HCT116 (cell line): ENCODE measurements at regions not wholly inside any gene's neighbourhood (a gene's known extent, or its start where the extent isn't known, plus 50 kb on each side); places are given as distances from the start of the nearest gene placed in this dataset.

Experiments
- ATAC-seq: fragments of 200-7000 bp; cut with Tn5 transposase; 2 replicates; pipeline ENCODE4 v1.9.1; 2020; ENCODE audit warnings: mild to moderate bottlenecking, moderate library complexity
- BruUV-seq: library from RNA; stranded (reverse); fragments of 400-500 nt; replicated peaks from 2 replicates; lab custom pipeline; 2021; lab: Mats Ljungman, UMichigan
- CTCF ChIA-PET: fragments of 300-600 bp; sonication (Branson Sonifier 250); formaldehyde crosslinking; loops from one replicate; lab custom pipeline; 2021; ENCODE audit warnings: antibody characterized with exemption; lab: Charles Lee
- POLR2A ChIA-PET: fragments of 300-600, 350-600 bp; sonication (Branson Sonifier 250); formaldehyde crosslinking; loops from one replicate; lab custom pipeline; 2021; ENCODE audit warnings: antibody characterized with exemption; lab: Charles Lee
- RAD21 ChIA-PET, 2 experiments: fragments of 300-600 bp; sonication (Branson Sonifier 250); formaldehyde crosslinking; loops; one replicate each; lab custom pipeline; 2023; ENCODE audit warnings: low total read pairs in 2 of 2; ENCODE audit not compliant: uncharacterized antibody in 2 of 2, unreplicated experiment in 2 of 2, low non-redundant PET in 1 of 2; lab: Charles Lee
- DNase-seq: peaks from one replicate; pipeline ENCODE4 v3.0.0-alpha.2; 2010; ENCODE audit warnings: low read depth, low spot score
- H2AFZ ChIP-seq: fragments of 200-600 bp; shearing (Covaris generic), sonication (generic); 2 replicates; pipeline ENCODE4 v1.6.1; 2017; ENCODE audit warnings: low read depth, mixed run types, mixed read lengths, antibody characterized with exemption, low read length; ENCODE audit not compliant: poor library complexity, severe bottlenecking
- H3K27ac ChIP-seq: 2 replicates; pipeline ENCODE4 v1.5.1; 2012; ENCODE audit warnings: low read depth, low read length
- H3K27me3 ChIP-seq: fragments of 200-600 bp; sonication (generic); 2 replicates; pipeline ENCODE4 v1.6.1; 2016; ENCODE audit warnings: mixed run types, low read length, mixed read lengths; ENCODE audit not compliant: insufficient read depth
- H3K36me3 ChIP-seq, 2 experiments: fragments of 200-500 bp in 1 of 2; fragments of 200-600 bp in 1 of 2; sonication (Bioruptor generic) in 1 of 2; sonication (generic) in 1 of 2; 2 replicates each; pipeline versions ENCODE4 v1.5.1 to v1.6.1; 2014 to 2016; ENCODE audit warnings: low read length in 2 of 2, inconsistent platforms in 1 of 2, mixed read lengths in 1 of 2, mixed run types in 1 of 2; ENCODE audit not compliant: insufficient read depth in 2 of 2, control insufficient read depth in 1 of 2
- H3K4me1 ChIP-seq, 2 experiments: fragments of 200-600 bp in 1 of 2; sonication (generic) in 1 of 2; 2 replicates each; pipeline versions ENCODE4 v1.5.1 to v1.6.1; 2012 to 2017; ENCODE audit warnings: low read length in 2 of 2, inconsistent platforms in 1 of 2, mild to moderate bottlenecking in 1 of 2, mixed read lengths in 1 of 2, mixed run types in 1 of 2, moderate library complexity in 1 of 2; ENCODE audit not compliant: insufficient read depth in 2 of 2, control insufficient read depth in 1 of 2
- H3K4me2 ChIP-seq: fragments of 200-600 bp; sonication (generic); 2 replicates; pipeline ENCODE4 v1.6.1; 2017; ENCODE audit warnings: mixed run types, low read length, mixed read lengths
- H3K4me3 ChIP-seq, 2 experiments: fragments of 200-600 bp in 1 of 2; sonication (generic) in 1 of 2; replicated peaks in 1 of 2; 2 replicates each; pipeline ENCODE4 v1.5.1; 2011 to 2016; ENCODE audit warnings: low read length in 2 of 2, control low read depth in 1 of 2, low read depth in 1 of 2, mild to moderate bottlenecking in 1 of 2, mixed read lengths in 1 of 2, mixed run types in 1 of 2
- H3K79me2 ChIP-seq: fragments of 200-600 bp; sonication (generic); 2 replicates; pipeline ENCODE4 v1.6.1; 2017; ENCODE audit warnings: mild to moderate bottlenecking, mixed run types, low read length, moderate library complexity, mixed read lengths; ENCODE audit not compliant: insufficient read depth
- H3K9ac ChIP-seq: fragments of 200-600 bp; sonication (generic); 2 replicates; pipeline ENCODE4 v1.6.1; 2016; ENCODE audit warnings: low read length, mixed read lengths
- H3K9me2 ChIP-seq: fragments of 200-600 bp; sonication (generic), shearing (Covaris generic); 2 replicates; pipeline ENCODE4 v1.6.1; 2017; ENCODE audit warnings: mixed run types, mild to moderate bottlenecking, moderate library complexity; ENCODE audit not compliant: insufficient read depth
- H3K9me3 ChIP-seq, 2 experiments: fragments of 200-500 bp in 1 of 2; fragments of 200-600 bp in 1 of 2; sonication (Bioruptor generic) in 1 of 2; sonication (generic) in 1 of 2; 2 replicates each; pipeline ENCODE4 v1.6.1; 2014 to 2017; ENCODE audit warnings: low read length in 2 of 2, mixed read lengths in 2 of 2, inconsistent platforms in 1 of 2, low read depth in 1 of 2, mild to moderate bottlenecking in 1 of 2, mixed run types in 1 of 2, moderate library complexity in 1 of 2; ENCODE audit not compliant: control insufficient read depth in 1 of 2, insufficient read depth in 1 of 2
- H4K20me1 ChIP-seq: fragments of 200-600 bp; sonication (generic), shearing (Covaris generic); 2 replicates; pipeline ENCODE4 v1.6.1; 2017; ENCODE audit warnings: mixed run types, mild to moderate bottlenecking, moderate library complexity; ENCODE audit not compliant: insufficient read depth
- CBX3 ChIP-seq: IDR thresholded peaks from 2 replicates; pipeline ENCODE4 v1.6.1; 2012; ENCODE audit warnings: low read depth
- CTCF ChIP-seq, 3 experiments: fragments of 200-600 bp in 1 of 3; sonication (generic) in 1 of 3; IDR thresholded peaks in 2 of 3; conservative IDR thresholded peaks in 1 of 3; 2 replicates each; pipeline ENCODE4 v1.5.1; 2012 to 2017; ENCODE audit warnings: low read depth in 2 of 3, low read length in 2 of 3, antibody characterized with exemption in 1 of 3, borderline replicate concordance in 1 of 3, control low read depth in 1 of 3, mild to moderate bottlenecking in 1 of 3, mixed read lengths in 1 of 3, mixed run types in 1 of 3, moderate library complexity in 1 of 3; ENCODE audit not compliant: insufficient read depth in 1 of 3
- EZH2 ChIP-seq: fragments of 200-600 bp; sonication (generic); IDR thresholded peaks from 2 replicates; pipeline ENCODE4 v1.6.1; 2017; ENCODE audit warnings: antibody characterized with exemption, mixed run types
- POLR2A ChIP-seq: IDR thresholded peaks from 2 replicates; pipeline ENCODE4 v1.7.0; 2011; ENCODE audit warnings: borderline replicate concordance; ENCODE audit not compliant: insufficient read depth, insufficient read length; ENCODE audit errors: extremely low read depth
- RAD21 ChIP-seq: IDR thresholded peaks from 2 replicates; pipeline ENCODE4 v1.6.1; 2012; ENCODE audit warnings: low read depth, mild to moderate bottlenecking
- SRF ChIP-seq: IDR thresholded peaks from 2 replicates; pipeline ENCODE4 v1.6.1; 2012; ENCODE audit warnings: low read depth
- ZNF274 ChIP-seq: fragments of 200-500 bp; sonication (Bioruptor generic); IDR thresholded peaks from 2 replicates; pipeline ENCODE4 v1.6.1; 2014; ENCODE audit warnings: mild to moderate bottlenecking, low read depth, low read length, inconsistent platforms
- intact Hi-C: fragments of 100-400 bp; cut with micrococcal nuclease; formaldehyde crosslinking; loops from 2 replicates; pipeline ENCODE4 v1.10.0; 2022
- TF ChIP-seq, protein P1 (sequence below): IDR thresholded peaks from 2 replicates; pipeline ENCODE4 v1.6.1; 2011; ENCODE audit warnings: mild to moderate bottlenecking, low read length, moderate library complexity; ENCODE audit not compliant: insufficient replicate concordance; ENCODE audit errors: extremely low read depth

- DNase-seq (no peak), ATAC-seq (no peak)
- ChIA-PET CTCF (no interaction called here), POLR2A (no interaction called here), RAD21 (no interaction called here)
- no TSS peak for BruUV-seq
- no peak overlapping the region for H3K27ac ChIP-seq
- no peaks in the 10 kb centered on the region for H4K20me1 ChIP-seq
- no peaks in the 10 kb centered on the region for H3K79me2 ChIP-seq
- intact Hi-C loops: no loop called here
- no peak for TF ChIP-seq CTCF (IDR thresholded peaks at IDR 0.05 in 2 of 3, conservative IDR thresholded peaks at IDR 0.05 in 1 of 3; ENCODE audit: borderline replicate concordance in 1 of 3, insufficient read depth in 1 of 3, low read depth in 2 of 3, low read length in 2 of 3)
- no peak for TF ChIP-seq SRF
- no peak for TF ChIP-seq CBX3
- TF ChIP-seq ZNF274: no peak
- no peak for TF ChIP-seq POLR2A
- TF ChIP-seq RAD21: no peak
- no peak for TF ChIP-seq EZH2
- TF ChIP-seq, protein P1, sequence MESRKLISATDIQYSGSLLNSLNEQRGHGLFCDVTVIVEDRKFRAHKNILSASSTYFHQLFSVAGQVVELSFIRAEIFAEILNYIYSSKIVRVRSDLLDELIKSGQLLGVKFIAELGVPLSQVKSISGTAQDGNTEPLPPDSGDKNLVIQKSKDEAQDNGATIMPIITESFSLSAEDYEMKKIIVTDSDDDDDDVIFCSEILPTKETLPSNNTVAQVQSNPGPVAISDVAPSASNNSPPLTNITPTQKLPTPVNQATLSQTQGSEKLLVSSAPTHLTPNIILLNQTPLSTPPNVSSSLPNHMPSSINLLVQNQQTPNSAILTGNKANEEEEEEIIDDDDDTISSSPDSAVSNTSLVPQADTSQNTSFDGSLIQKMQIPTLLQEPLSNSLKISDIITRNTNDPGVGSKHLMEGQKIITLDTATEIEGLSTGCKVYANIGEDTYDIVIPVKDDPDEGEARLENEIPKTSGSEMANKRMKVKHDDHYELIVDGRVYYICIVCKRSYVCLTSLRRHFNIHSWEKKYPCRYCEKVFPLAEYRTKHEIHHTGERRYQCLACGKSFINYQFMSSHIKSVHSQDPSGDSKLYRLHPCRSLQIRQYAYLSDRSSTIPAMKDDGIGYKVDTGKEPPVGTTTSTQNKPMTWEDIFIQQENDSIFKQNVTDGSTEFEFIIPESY: no peak
- no peaks in the 10 kb centered on the region for H3K9me2 ChIP-seq
- no peaks in the 10 kb centered on the region for H3K36me3 ChIP-seq
- no peak overlapping the region for H2AFZ ChIP-seq
- no peak overlapping the region for H3K9ac ChIP-seq
- H3K4me2 ChIP-seq: no peak overlapping the region
- H3K4me3 ChIP-seq: no peak overlapping the region
- no peaks in the 10 kb centered on the region for H3K9me3 ChIP-seq
- no peaks in the 10 kb centered on the region for H3K27me3 ChIP-seq
- no peaks in the 10 kb centered on the region for H3K4me1 ChIP-seq
Measured at GRCh38 chr1:212190169-212190568, 95.0 kb upstream of the PPP2R5A start.
